ENCODE measurements at regions not wholly inside any gene's neighbourhood (a gene's known extent, or its start where the extent isn't known, plus 50 kb on each side); places are given as distances from the start of the nearest gene placed in this dataset.

DNA sequence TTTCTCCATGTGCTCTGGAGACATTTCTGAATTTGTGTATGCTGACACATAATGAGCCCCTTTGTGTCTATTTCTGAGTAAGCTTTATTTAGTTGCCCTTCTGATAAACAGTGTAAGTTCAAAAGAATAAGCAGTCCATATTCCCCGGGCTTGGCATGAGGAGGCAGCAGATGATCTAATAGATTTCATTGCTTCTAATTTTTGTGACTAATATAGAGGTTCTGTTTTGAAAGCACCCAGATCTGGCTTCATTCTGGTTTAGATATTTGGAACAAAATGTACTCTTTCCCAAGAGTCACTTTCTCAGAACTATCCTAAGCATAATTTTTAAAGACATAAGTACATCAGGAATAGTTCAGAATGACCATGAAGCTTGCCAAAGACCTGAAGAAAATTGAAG lies 290.9 kb downstream of the BTG1 start:
- Histone ChIP-seq H3K9me3 (ENCODE audit: control insufficient read depth in 4 of 4, low read length in 3 of 4) (no peaks in the 10 kb centered on the region), H3K4me1 (ENCODE audit: control insufficient read depth in 4 of 4, insufficient read depth in 4 of 4, low read length in 3 of 4) (no peaks in the 10 kb centered on the region), H3K27ac (ENCODE audit: low read depth in 1 of 2, low read length in 2 of 2) (no peak overlapping the region), H3K27me3 (ENCODE audit: control insufficient read depth in 4 of 4, insufficient read depth in 4 of 4, low read length in 3 of 4) (no peaks in the 10 kb centered on the region), H3K9ac (ENCODE audit: low read depth in 1 of 2, low read length in 2 of 2) (no peak overlapping the region), H3K36me3 (ENCODE audit: control insufficient read depth in 4 of 4, insufficient read depth in 3 of 4, low read depth in 1 of 4, low read length in 3 of 4) (no peaks in the 10 kb centered on the region), H3K4me3 (ENCODE audit: low read depth in 1 of 3, low read length in 3 of 3) (no peak overlapping the region)
- TF ChIP-seq RAD21 (IDR thresholded peaks at IDR 0.05) (no peak), JUND (IDR thresholded peaks at IDR 0.05) (peak in 1 of 2 donors; percentile 21)
- DNase-seq (ENCODE audit: low spot score), result no peak
- WGBS, result 31% methylated on average over 1 of the region's 1 CpG

GRCh38 chr12:91853350-91854127 lies 292.1 kb downstream of the BTG1 start:
- Histone ChIP-seq H3K27me3 (ENCODE audit: control insufficient read depth in 4 of 4, insufficient read depth in 4 of 4, low read length in 3 of 4) (no peaks in the 10 kb centered on the region), H3K36me3 (ENCODE audit: control insufficient read depth in 4 of 4, insufficient read depth in 3 of 4, low read depth in 1 of 4, low read length in 3 of 4) (no peaks in the 10 kb centered on the region), H3K27ac (ENCODE audit: low read depth in 1 of 2, low read length in 2 of 2) (no peak overlapping the region), H3K4me3 (ENCODE audit: low read depth in 1 of 3, low read length in 3 of 3) (no peak overlapping the region), H3K9ac (ENCODE audit: low read depth in 1 of 2, low read length in 2 of 2) (no peak overlapping the region), H3K9me3 (ENCODE audit: control insufficient read depth in 4 of 4, low read length in 3 of 4) (no peaks in the 10 kb centered on the region), H3K4me1 (ENCODE audit: control insufficient read depth in 4 of 4, insufficient read depth in 4 of 4, low read length in 3 of 4) (no peaks in the 10 kb centered on the region)
- TF ChIP-seq SP1 (IDR thresholded peaks at IDR 0.05) (no peak), CTCF (IDR thresholded peaks at IDR 0.05; ENCODE audit: low read depth, low read length, missing input control) (no peak), JUND (IDR thresholded peaks at IDR 0.05) (no peak), NR2F2 (IDR thresholded peaks at IDR 0.05) (no peak), YY1 (IDR thresholded peaks at IDR 0.05) (no peak), HNF4A (conservative IDR thresholded peaks at IDR 0.05) (no peak), REST (IDR thresholded peaks at IDR 0.05) (no peak), FOXA2 (IDR thresholded peaks at IDR 0.05) (no peak), GABPA (IDR thresholded peaks at IDR 0.05 in 1 of 2, conservative IDR thresholded peaks at IDR 0.05 in 1 of 2) (no peak), HNF4G (IDR thresholded peaks at IDR 0.05) (no peak), RAD21 (IDR thresholded peaks at IDR 0.05) (no peak)
- TF ChIP-seq, protein P1, sequence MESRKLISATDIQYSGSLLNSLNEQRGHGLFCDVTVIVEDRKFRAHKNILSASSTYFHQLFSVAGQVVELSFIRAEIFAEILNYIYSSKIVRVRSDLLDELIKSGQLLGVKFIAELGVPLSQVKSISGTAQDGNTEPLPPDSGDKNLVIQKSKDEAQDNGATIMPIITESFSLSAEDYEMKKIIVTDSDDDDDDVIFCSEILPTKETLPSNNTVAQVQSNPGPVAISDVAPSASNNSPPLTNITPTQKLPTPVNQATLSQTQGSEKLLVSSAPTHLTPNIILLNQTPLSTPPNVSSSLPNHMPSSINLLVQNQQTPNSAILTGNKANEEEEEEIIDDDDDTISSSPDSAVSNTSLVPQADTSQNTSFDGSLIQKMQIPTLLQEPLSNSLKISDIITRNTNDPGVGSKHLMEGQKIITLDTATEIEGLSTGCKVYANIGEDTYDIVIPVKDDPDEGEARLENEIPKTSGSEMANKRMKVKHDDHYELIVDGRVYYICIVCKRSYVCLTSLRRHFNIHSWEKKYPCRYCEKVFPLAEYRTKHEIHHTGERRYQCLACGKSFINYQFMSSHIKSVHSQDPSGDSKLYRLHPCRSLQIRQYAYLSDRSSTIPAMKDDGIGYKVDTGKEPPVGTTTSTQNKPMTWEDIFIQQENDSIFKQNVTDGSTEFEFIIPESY (IDR thresholded peaks at IDR 0.05), result no peak
- TF ChIP-seq, protein P2, sequence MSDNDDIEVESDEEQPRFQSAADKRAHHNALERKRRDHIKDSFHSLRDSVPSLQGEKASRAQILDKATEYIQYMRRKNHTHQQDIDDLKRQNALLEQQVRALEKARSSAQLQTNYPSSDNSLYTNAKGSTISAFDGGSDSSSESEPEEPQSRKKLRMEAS (IDR thresholded peaks at IDR 0.05), result no peak
- DNase-seq (ENCODE audit: low spot score), result no peak
- 83% methylated on average over 5 of the region's 5 CpGs for WGBS

Measured in liver (tissue), 8 donors.